ENCODE measurements at regions not wholly inside any gene's neighbourhood (a gene's known extent, or its start where the extent isn't known, plus 50 kb on each side); places are given as distances from the start of the nearest gene placed in this dataset.

DNA sequence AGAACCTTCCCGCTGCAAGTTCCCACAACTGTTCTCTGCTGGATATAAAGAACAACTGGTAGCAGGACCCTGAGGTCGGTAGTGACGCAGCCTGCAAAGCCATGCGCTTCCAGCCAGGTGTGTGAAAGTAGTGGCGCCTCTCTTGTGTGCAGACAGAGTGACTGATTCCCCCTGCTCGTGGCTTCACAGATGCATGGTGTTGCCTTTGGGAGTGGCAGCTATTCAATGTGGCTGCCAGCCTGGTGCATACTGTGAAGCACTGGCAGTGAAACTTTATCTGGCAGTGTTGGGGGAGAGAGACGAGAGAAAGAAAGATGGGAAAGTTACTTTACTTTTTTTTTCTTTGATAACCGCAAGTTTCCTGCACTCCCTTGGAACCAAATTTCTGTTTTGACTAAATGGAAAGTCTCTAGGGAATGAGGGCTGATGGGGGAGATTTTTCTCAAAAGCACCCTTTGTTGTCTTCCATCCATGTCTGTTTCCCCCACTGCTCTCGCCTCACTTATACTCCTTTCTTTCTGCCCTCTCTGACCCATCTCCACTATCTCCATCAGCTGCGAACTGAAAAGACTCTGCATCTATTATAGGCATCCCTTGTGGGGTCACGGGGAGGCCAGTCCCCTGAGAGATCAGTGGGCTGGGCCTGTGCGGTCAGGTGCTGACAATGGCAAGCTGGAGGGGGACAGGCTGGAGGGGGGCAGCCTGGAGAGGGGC is 90.0 kb upstream of the TNP1 start:
- TF ChIP-seq POLR2A (IDR thresholded peaks at IDR 0.05) (no peak), CTCF (IDR thresholded peaks at IDR 0.05) (no peak)
